ENCODE measurements at regions not wholly inside any gene's neighbourhood (a gene's known extent, or its start where the extent isn't known, plus 50 kb on each side); places are given as distances from the start of the nearest gene placed in this dataset.

- no peak for TF ChIP-seq CTCF (IDR thresholded peaks at IDR 0.05)
Measured at GRCh38 chr6:82751718-82752117, 313.9 kb downstream of the UBE3D start.

GRCh38 chr6:82761674-82762345 lies 303.8 kb downstream of the UBE3D start:
- no peak for TF ChIP-seq CTCF (IDR thresholded peaks at IDR 0.05)

- no peak for TF ChIP-seq CTCF (IDR thresholded peaks at IDR 0.05)
Measured at GRCh38 chr6:82766476-82766875, 299.2 kb downstream of the UBE3D start.

- no peak for TF ChIP-seq CTCF (IDR thresholded peaks at IDR 0.05)
Measured at GRCh38 chr6:82767037-82767436, 298.6 kb downstream of the UBE3D start.

- no peak for TF ChIP-seq CTCF (IDR thresholded peaks at IDR 0.05)
Measured at GRCh38 chr6:82767447-82767846, 298.2 kb downstream of the UBE3D start.

- TF ChIP-seq CTCF (IDR thresholded peaks at IDR 0.05) = no peak
Measured at GRCh38 chr6:82772851-82773717, 292.6 kb downstream of the UBE3D start.

- no peak for TF ChIP-seq CTCF (IDR thresholded peaks at IDR 0.05)
Measured at GRCh38 chr6:82775361-82775760, 290.3 kb downstream of the UBE3D start.
